ENCODE measurements at regions not wholly inside any gene's neighbourhood (a gene's known extent, or its start where the extent isn't known, plus 50 kb on each side); places are given as distances from the start of the nearest gene placed in this dataset.
"Not testable (repeated sequence)": the region's sequence is repeated elsewhere in the genome, so short reads cannot be mapped to it uniquely, and the experiment has no call there.

- no peak overlapping the region for H3K4me3 ChIP-seq (ENCODE audit: low read length in 2 of 2)
- no peak for DNase-seq (ENCODE audit: low read depth in 6 of 9, low spot score in 9 of 9)
- 94% methylated on average over 4 of the region's 4 CpGs for WGBS
- H3K36me3 ChIP-seq (ENCODE audit: control insufficient read depth in 2 of 2, insufficient read depth in 2 of 2, low read length in 1 of 2), result no peaks in the 10 kb centered on the region
- no peaks in the 10 kb centered on the region for H3K4me1 ChIP-seq (ENCODE audit: control insufficient read depth in 2 of 2, insufficient read depth in 2 of 2, low read length in 2 of 2)
- no peaks in the 10 kb centered on the region for H3K27me3 ChIP-seq (ENCODE audit: control insufficient read depth in 2 of 2, insufficient read depth in 1 of 2, low read length in 1 of 2)
- H3K9me3 ChIP-seq (ENCODE audit: control insufficient read depth in 2 of 2, insufficient read depth in 1 of 2, low read length in 1 of 2), result no peaks in the 10 kb centered on the region
- H3K27ac ChIP-seq (ENCODE audit: low read depth in 1 of 2, low read length in 1 of 2), result no peak overlapping the region
Measured at GRCh38 chr6:23661549-23661948, 464.5 kb upstream of the NRSN1 start.

GRCh38 chr6:23663096-23663495 is 462.9 kb upstream of the NRSN1 start:
- no peak for DNase-seq (ENCODE audit: low read depth in 6 of 9, low spot score in 9 of 9)
- no peak overlapping the region for H3K4me3 ChIP-seq (ENCODE audit: low read length in 2 of 2)
- 92% methylated on average over 3 of the region's 3 CpGs for WGBS

GRCh38 chr6:23663652-23664051 is 462.4 kb upstream of the NRSN1 start:
- Histone ChIP-seq H3K4me3 (ENCODE audit: low read length in 2 of 2) (no peak overlapping the region), H3K36me3 (ENCODE audit: control insufficient read depth in 2 of 2, insufficient read depth in 2 of 2, low read length in 1 of 2) (no peaks in the 10 kb centered on the region), H3K9me3 (ENCODE audit: control insufficient read depth in 2 of 2, insufficient read depth in 1 of 2, low read length in 1 of 2) (no peaks in the 10 kb centered on the region), H3K27ac (ENCODE audit: low read depth in 1 of 2, low read length in 1 of 2) (no peak overlapping the region), H3K4me1 (ENCODE audit: control insufficient read depth in 2 of 2, insufficient read depth in 2 of 2, low read length in 2 of 2) (no peaks in the 10 kb centered on the region), H3K27me3 (ENCODE audit: control insufficient read depth in 2 of 2, insufficient read depth in 1 of 2, low read length in 1 of 2) (no peaks in the 10 kb centered on the region)
- DNase-seq (ENCODE audit: low read depth in 6 of 9, low spot score in 9 of 9), result no peak
- WGBS, result 91% methylated on average over 1 of the region's 1 CpG

More at GRCh38 chr6:23663096-23663495, 462.9 kb upstream of the NRSN1 start:
- Histone ChIP-seq H3K4me1 (ENCODE audit: control insufficient read depth in 2 of 2, insufficient read depth in 2 of 2, low read length in 2 of 2) (no peaks in the 10 kb centered on the region), H3K9me3 (ENCODE audit: control insufficient read depth in 2 of 2, insufficient read depth in 1 of 2, low read length in 1 of 2) (no peaks in the 10 kb centered on the region), H3K27me3 (ENCODE audit: control insufficient read depth in 2 of 2, insufficient read depth in 1 of 2, low read length in 1 of 2) (no peaks in the 10 kb centered on the region), H3K36me3 (ENCODE audit: control insufficient read depth in 2 of 2, insufficient read depth in 2 of 2, low read length in 1 of 2) (no peaks in the 10 kb centered on the region), H3K27ac (ENCODE audit: low read depth in 1 of 2, low read length in 1 of 2) (no peak overlapping the region)

- H3K4me1 ChIP-seq (ENCODE audit: control insufficient read depth in 2 of 2, insufficient read depth in 2 of 2, low read length in 2 of 2); H3K4me3 ChIP-seq (ENCODE audit: low read length in 2 of 2); H3K27me3 ChIP-seq (ENCODE audit: control insufficient read depth in 2 of 2, insufficient read depth in 1 of 2, low read length in 1 of 2); H3K36me3 ChIP-seq (ENCODE audit: control insufficient read depth in 2 of 2, insufficient read depth in 2 of 2, low read length in 1 of 2); H3K27ac ChIP-seq (ENCODE audit: low read depth in 1 of 2, low read length in 1 of 2); H3K9me3 ChIP-seq (ENCODE audit: control insufficient read depth in 2 of 2, insufficient read depth in 1 of 2, low read length in 1 of 2); DNase-seq (ENCODE audit: low read depth in 6 of 9, low spot score in 9 of 9): not testable (repeated sequence)
- 95% methylated on average over 6 of the region's 6 CpGs for WGBS
Measured at GRCh38 chr6:23665911-23666310, 460.1 kb upstream of the NRSN1 start.

- no peak for DNase-seq (ENCODE audit: low read depth in 6 of 9, low spot score in 9 of 9)
- H3K9me3 ChIP-seq (ENCODE audit: control insufficient read depth in 2 of 2, insufficient read depth in 1 of 2, low read length in 1 of 2), result peaks cover 0 to 7% of the 10 kb centered on the region in 2 donors
- no peaks in the 10 kb centered on the region for H3K4me1 ChIP-seq (ENCODE audit: control insufficient read depth in 2 of 2, insufficient read depth in 2 of 2, low read length in 2 of 2)
- WGBS, result 97% methylated on average over 5 of the region's 5 CpGs
- no peaks in the 10 kb centered on the region for H3K27me3 ChIP-seq (ENCODE audit: control insufficient read depth in 2 of 2, insufficient read depth in 1 of 2, low read length in 1 of 2)
- H3K36me3 ChIP-seq (ENCODE audit: control insufficient read depth in 2 of 2, insufficient read depth in 2 of 2, low read length in 1 of 2), result no peaks in the 10 kb centered on the region
- no peak overlapping the region for H3K4me3 ChIP-seq (ENCODE audit: low read length in 2 of 2)
- H3K27ac ChIP-seq (ENCODE audit: low read depth in 1 of 2, low read length in 1 of 2), result no peak overlapping the region
Measured at GRCh38 chr6:23672737-23673136, 453.3 kb upstream of the NRSN1 start.

GRCh38 chr6:23678626-23679025 is 447.4 kb upstream of the NRSN1 start:
- Histone ChIP-seq H3K27me3 (ENCODE audit: control insufficient read depth in 2 of 2, insufficient read depth in 1 of 2, low read length in 1 of 2) (no peaks in the 10 kb centered on the region), H3K9me3 (ENCODE audit: control insufficient read depth in 2 of 2, insufficient read depth in 1 of 2, low read length in 1 of 2) (no peaks in the 10 kb centered on the region), H3K27ac (ENCODE audit: low read depth in 1 of 2, low read length in 1 of 2) (no peak overlapping the region), H3K4me3 (ENCODE audit: low read length in 2 of 2) (no peak overlapping the region), H3K36me3 (ENCODE audit: control insufficient read depth in 2 of 2, insufficient read depth in 2 of 2, low read length in 1 of 2) (no peaks in the 10 kb centered on the region), H3K4me1 (ENCODE audit: control insufficient read depth in 2 of 2, insufficient read depth in 2 of 2, low read length in 2 of 2) (no peaks in the 10 kb centered on the region)
- WGBS, result 99% methylated on average over 3 of the region's 3 CpGs
- no peak for DNase-seq (ENCODE audit: low read depth in 6 of 9, low spot score in 9 of 9)

GRCh38 chr6:23681743-23682142 is 444.3 kb upstream of the NRSN1 start:
- 61% methylated on average over 3 of the region's 3 CpGs for WGBS

GRCh38 chr6:23688650-23689049 is 437.4 kb upstream of the NRSN1 start:
- no peaks in the 10 kb centered on the region for H3K27me3 ChIP-seq (ENCODE audit: control insufficient read depth in 2 of 2, insufficient read depth in 1 of 2, low read length in 1 of 2)
- no peaks in the 10 kb centered on the region for H3K9me3 ChIP-seq (ENCODE audit: control insufficient read depth in 2 of 2, insufficient read depth in 1 of 2, low read length in 1 of 2)
- no peak overlapping the region for H3K4me3 ChIP-seq (ENCODE audit: low read length in 2 of 2)
- no peaks in the 10 kb centered on the region for H3K4me1 ChIP-seq (ENCODE audit: control insufficient read depth in 2 of 2, insufficient read depth in 2 of 2, low read length in 2 of 2)
- H3K27ac ChIP-seq (ENCODE audit: low read depth in 1 of 2, low read length in 1 of 2), result no peak overlapping the region
- no peak for DNase-seq (ENCODE audit: low read depth in 6 of 9, low spot score in 9 of 9)
- H3K36me3 ChIP-seq (ENCODE audit: control insufficient read depth in 2 of 2, insufficient read depth in 2 of 2, low read length in 1 of 2), result no peaks in the 10 kb centered on the region
- WGBS, result 87% methylated on average over 15 of the region's 15 CpGs

More at GRCh38 chr6:23681743-23682142, 444.3 kb upstream of the NRSN1 start:
- H3K36me3 ChIP-seq (ENCODE audit: control insufficient read depth in 2 of 2, insufficient read depth in 2 of 2, low read length in 1 of 2), result no peaks in the 10 kb centered on the region
- no peaks in the 10 kb centered on the region for H3K9me3 ChIP-seq (ENCODE audit: control insufficient read depth in 2 of 2, insufficient read depth in 1 of 2, low read length in 1 of 2)
- H3K27me3 ChIP-seq (ENCODE audit: control insufficient read depth in 2 of 2, insufficient read depth in 1 of 2, low read length in 1 of 2), result no peaks in the 10 kb centered on the region
- H3K4me3 ChIP-seq (ENCODE audit: low read length in 2 of 2), result no peak overlapping the region
- no peaks in the 10 kb centered on the region for H3K4me1 ChIP-seq (ENCODE audit: control insufficient read depth in 2 of 2, insufficient read depth in 2 of 2, low read length in 2 of 2)
- DNase-seq (ENCODE audit: low read depth in 6 of 9, low spot score in 9 of 9), result no peak
- no peak overlapping the region for H3K27ac ChIP-seq (ENCODE audit: low read depth in 1 of 2, low read length in 1 of 2)

- Histone ChIP-seq H3K9me3 (ENCODE audit: control insufficient read depth in 2 of 2, insufficient read depth in 1 of 2, low read length in 1 of 2) (no peaks in the 10 kb centered on the region), H3K27me3 (ENCODE audit: control insufficient read depth in 2 of 2, insufficient read depth in 1 of 2, low read length in 1 of 2) (no peaks in the 10 kb centered on the region), H3K36me3 (ENCODE audit: control insufficient read depth in 2 of 2, insufficient read depth in 2 of 2, low read length in 1 of 2) (no peaks in the 10 kb centered on the region), H3K4me3 (ENCODE audit: low read length in 2 of 2) (no peak overlapping the region), H3K4me1 (ENCODE audit: control insufficient read depth in 2 of 2, insufficient read depth in 2 of 2, low read length in 2 of 2) (no peaks in the 10 kb centered on the region), H3K27ac (ENCODE audit: low read depth in 1 of 2, low read length in 1 of 2) (no peak overlapping the region)
- WGBS, result 92% methylated on average over 5 of the region's 5 CpGs
- no peak for DNase-seq (ENCODE audit: low read depth in 6 of 9, low spot score in 9 of 9)
Measured at GRCh38 chr6:23690453-23691049, 435.5 kb upstream of the NRSN1 start.

- Histone ChIP-seq H3K27ac (ENCODE audit: low read depth in 1 of 2, low read length in 1 of 2) (no peak overlapping the region), H3K4me3 (ENCODE audit: low read length in 2 of 2) (no peak overlapping the region), H3K27me3 (ENCODE audit: control insufficient read depth in 2 of 2, insufficient read depth in 1 of 2, low read length in 1 of 2) (no peaks in the 10 kb centered on the region), H3K9me3 (ENCODE audit: control insufficient read depth in 2 of 2, insufficient read depth in 1 of 2, low read length in 1 of 2) (no peaks in the 10 kb centered on the region), H3K36me3 (ENCODE audit: control insufficient read depth in 2 of 2, insufficient read depth in 2 of 2, low read length in 1 of 2) (no peaks in the 10 kb centered on the region), H3K4me1 (ENCODE audit: control insufficient read depth in 2 of 2, insufficient read depth in 2 of 2, low read length in 2 of 2) (no peaks in the 10 kb centered on the region)
- DNase-seq (ENCODE audit: low read depth in 6 of 9, low spot score in 9 of 9), result no peak
- 90% methylated on average over 2 of the region's 2 CpGs for WGBS
Measured at GRCh38 chr6:23692184-23692583, 433.8 kb upstream of the NRSN1 start.
